ENCODE measurements at regions not wholly inside any gene's neighbourhood (a gene's known extent, or its start where the extent isn't known, plus 50 kb on each side); places are given as distances from the start of the nearest gene placed in this dataset.

- Histone ChIP-seq H3K36me3 (ENCODE audit: control insufficient read depth, insufficient read depth, low read length) (no peaks in the 10 kb centered on the region), H3K27me3 (ENCODE audit: control insufficient read depth, insufficient read depth, low read length) (no peaks in the 10 kb centered on the region), H3K4me3 (ENCODE audit: low read depth, low read length) (no peak overlapping the region)
- FAIRE-seq, result no peak
- DNase-seq (ENCODE audit: low read depth), result no peak
- no peak for TF ChIP-seq CTCF (IDR thresholded peaks at IDR 0.05; ENCODE audit: insufficient read depth, low read length, severe bottlenecking)
Observed at GRCh38 chr2:160941290-160941846, 218.9 kb upstream of the TANK start.

GRCh38 chr2:160942476-160943142 is 217.6 kb upstream of the TANK start:
- FAIRE-seq, result no peak
- no peak for DNase-seq (ENCODE audit: low read depth)

DNA sequence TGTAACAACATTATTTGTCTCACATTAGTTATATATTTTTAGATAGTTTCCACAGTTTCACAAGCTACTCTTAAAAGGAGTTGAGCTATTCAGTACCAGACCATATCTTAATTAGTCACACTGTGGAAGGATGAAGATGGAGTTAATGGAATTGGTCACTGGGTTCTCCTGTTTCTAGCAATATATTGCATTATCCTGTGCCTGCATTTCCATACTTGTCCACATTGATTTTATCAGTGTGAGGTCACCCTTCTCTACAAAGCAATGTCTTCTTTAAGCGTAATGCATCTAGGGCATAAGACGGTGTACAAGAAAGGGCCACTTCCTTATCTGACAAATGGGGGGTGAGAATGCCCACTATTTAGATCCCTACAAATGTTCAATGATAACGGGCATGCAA is 216.8 kb upstream of the TANK start:
- no peaks in the 10 kb centered on the region for H3K27me3 ChIP-seq (ENCODE audit: control insufficient read depth, insufficient read depth, low read length)
- no peak for DNase-seq (ENCODE audit: low read depth)
- no peak for FAIRE-seq
- no peak for TF ChIP-seq CTCF (IDR thresholded peaks at IDR 0.05; ENCODE audit: insufficient read depth, low read length, severe bottlenecking)
- H3K4me3 ChIP-seq (ENCODE audit: low read depth, low read length), result no peak overlapping the region
- no peaks in the 10 kb centered on the region for H3K36me3 ChIP-seq (ENCODE audit: control insufficient read depth, insufficient read depth, low read length)

More at GRCh38 chr2:160942476-160943142, 217.6 kb upstream of the TANK start:
- TF ChIP-seq CTCF (IDR thresholded peaks at IDR 0.05; ENCODE audit: insufficient read depth, low read length, severe bottlenecking), result no peak
- no peak overlapping the region for H3K4me3 ChIP-seq (ENCODE audit: low read depth, low read length)
- no peaks in the 10 kb centered on the region for H3K27me3 ChIP-seq (ENCODE audit: control insufficient read depth, insufficient read depth, low read length)
- no peaks in the 10 kb centered on the region for H3K36me3 ChIP-seq (ENCODE audit: control insufficient read depth, insufficient read depth, low read length)

DNA sequence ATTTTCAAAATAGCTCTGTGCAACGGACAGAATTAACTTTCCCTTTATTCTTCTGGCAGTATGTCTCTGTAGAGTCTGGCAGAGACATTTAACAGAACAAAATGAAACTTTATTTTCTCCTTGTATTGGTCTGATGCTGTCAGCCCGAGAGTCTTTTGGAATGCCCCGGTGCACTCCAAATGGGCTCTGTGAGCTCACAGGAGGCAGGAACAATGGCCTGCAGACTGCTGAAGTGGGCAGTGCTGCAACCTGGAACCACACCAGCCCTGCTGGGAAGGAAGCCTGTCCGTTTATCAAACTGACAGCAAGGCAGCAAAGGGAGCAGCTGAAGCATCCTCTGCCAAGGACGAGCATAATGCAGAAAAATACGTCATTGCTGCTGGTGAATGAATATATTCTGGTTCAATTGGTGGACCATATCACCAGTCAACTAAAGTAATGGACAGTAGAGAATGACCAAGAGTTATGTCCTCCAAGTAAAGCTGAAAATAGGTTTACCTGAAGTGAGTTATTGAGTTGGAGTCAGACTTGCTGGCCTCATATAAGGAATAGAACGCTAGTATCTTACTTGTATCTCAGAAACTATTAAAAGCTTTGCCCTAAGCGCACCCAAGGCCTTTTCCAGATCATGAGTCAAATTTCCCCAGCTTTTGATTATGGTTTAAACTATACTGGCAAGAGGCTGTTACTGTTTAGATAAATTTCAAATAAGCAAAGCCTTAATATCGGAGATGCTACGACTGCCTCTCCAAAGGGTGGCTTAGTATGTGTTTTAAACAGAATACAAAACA is 207.6 kb upstream of the TANK start:
- Histone ChIP-seq H3K4me3 (ENCODE audit: low read depth, low read length) (no peak overlapping the region), H3K36me3 (ENCODE audit: control insufficient read depth, insufficient read depth, low read length) (no peaks in the 10 kb centered on the region), H3K27me3 (ENCODE audit: control insufficient read depth, insufficient read depth, low read length) (no peaks in the 10 kb centered on the region)
- TF ChIP-seq CTCF (IDR thresholded peaks at IDR 0.05; ENCODE audit: insufficient read depth, low read length, severe bottlenecking), result no peak
- DNase-seq (ENCODE audit: low read depth), result no peak
- no peak for FAIRE-seq

- no peak for DNase-seq (ENCODE audit: low read depth)
- TF ChIP-seq CTCF (IDR thresholded peaks at IDR 0.05; ENCODE audit: insufficient read depth, low read length, severe bottlenecking), result no peak
- no peaks in the 10 kb centered on the region for H3K27me3 ChIP-seq (ENCODE audit: control insufficient read depth, insufficient read depth, low read length)
- no peak for FAIRE-seq
- H3K36me3 ChIP-seq (ENCODE audit: control insufficient read depth, insufficient read depth, low read length), result no peaks in the 10 kb centered on the region
- no peak overlapping the region for H3K4me3 ChIP-seq (ENCODE audit: low read depth, low read length)
Observed at GRCh38 chr2:160955578-160955977, 204.7 kb upstream of the TANK start.

Data from bronchial epithelial cell (primary cell).